K562 (cell line): ENCODE measurements at regions not wholly inside any gene's neighbourhood (a gene's known extent, or its start where the extent isn't known, plus 50 kb on each side); places are given as distances from the start of the nearest gene placed in this dataset.

ENCODE experiments used
- ATAC-seq: fragments of 200-7000 bp; cut with Tn5 transposase; 3 replicates; pipeline ENCODE4 v1.9.1; 2020; ENCODE audit warnings: moderate library complexity
- BruUV-seq: library from RNA; stranded (reverse); fragments of 400-500 nt; replicated peaks from 2 replicates; lab custom pipeline; 2021; lab: Mats Ljungman, UMichigan
- CTCF ChIA-PET: fragments of 300-600 bp; formaldehyde crosslinking; extraction: SDS; loops from one replicate; lab custom pipeline; 2021; ENCODE audit warnings: low intra/inter-chr PET ratio; lab: Yijun Ruan, JAX
- POLR2A ChIA-PET: fragments of 300-600, 350-650 bp; sonication (Branson Sonifier 250); formaldehyde crosslinking; extraction: SDS; loops from one replicate; lab custom pipeline; 2021; ENCODE audit warnings: antibody characterized with exemption, inconsistent platforms; lab: Yijun Ruan, JAX
- DNase-seq, 4 experiments: peaks; one replicate each; pipeline versions ENCODE4 v3.0.0 to v3.0.0-alpha.2; 2011 to 2018; ENCODE audit warnings: low spot score in 3 of 4, mixed read lengths in 3 of 4; ENCODE audit errors: extremely low read depth in 1 of 4
- FAIRE-seq: peaks from 2 replicates; lab custom pipeline; 2011; peaks lifted over from hg19 to GRCh38; lab: Jason Lieb, UNC
- H2AFZ ChIP-seq: 2 replicates; pipeline ENCODE4 v1.6.0; 2011; ENCODE audit warnings: low read depth, low read length, control low read depth, inconsistent platforms
- H3K27ac ChIP-seq: fragments of 200-600 bp; 3 replicates; pipeline ENCODE4 v1.8.0; 2011; ENCODE audit warnings: low read depth, mild to moderate bottlenecking, control low read depth, inconsistent platforms, low read length, moderate library complexity, mixed read lengths; ENCODE audit errors: extremely low read depth
- H3K27me3 ChIP-seq, 2 experiments: fragments of 300-600 bp in 1 of 2; 2 replicates in 1 of 2; 3 replicates in 1 of 2; pipeline versions ENCODE4 v1.6.0 to v1.8.0; 2011; ENCODE audit warnings: inconsistent platforms in 2 of 2, low read length in 2 of 2, mild to moderate bottlenecking in 1 of 2, mixed read lengths in 1 of 2, moderate library complexity in 1 of 2; ENCODE audit not compliant: control insufficient read depth in 2 of 2, insufficient read depth in 2 of 2
- H3K36me3 ChIP-seq: fragments of 300-600 bp; 3 replicates; pipeline ENCODE4 v1.8.0; 2011; ENCODE audit warnings: mild to moderate bottlenecking, low read length, inconsistent platforms; ENCODE audit not compliant: control insufficient read depth, insufficient read depth
- H3K4me1 ChIP-seq, 2 experiments: fragments of 200-600 bp in 1 of 2; replicated peaks in 1 of 2; 2 replicates in 1 of 2; 3 replicates in 1 of 2; pipeline versions ENCODE4 v1.5.1 to v1.8.0; 2011; ENCODE audit warnings: inconsistent platforms in 2 of 2, low read length in 2 of 2, mild to moderate bottlenecking in 1 of 2, mixed read lengths in 1 of 2, moderate library complexity in 1 of 2; ENCODE audit not compliant: control insufficient read depth in 2 of 2, insufficient read depth in 2 of 2
- H3K4me2 ChIP-seq: 2 replicates; pipeline ENCODE4 v1.6.1; 2011; ENCODE audit warnings: low read length, control low read depth, inconsistent platforms, mixed read lengths; ENCODE audit not compliant: insufficient read depth
- H3K4me3 ChIP-seq: fragments of 200-600 bp; sonication (generic), shearing (Covaris generic); 2 replicates; pipeline ENCODE4 v1.5.1; 2016; ENCODE audit warnings: control low read depth, inconsistent platforms
- H3K79me2 ChIP-seq: fragments of 200-600 bp; 3 replicates; pipeline ENCODE4 v1.8.0; 2011; ENCODE audit warnings: low read length, inconsistent platforms; ENCODE audit not compliant: control insufficient read depth, insufficient read depth
- H3K9ac ChIP-seq, 2 experiments: 2 replicates each; pipeline versions ENCODE4 v1.6.0 to v1.6.1; 2011; ENCODE audit warnings: low read depth in 2 of 2, low read length in 2 of 2, control low read depth in 1 of 2, inconsistent platforms in 1 of 2, mild to moderate bottlenecking in 1 of 2, mixed read lengths in 1 of 2; ENCODE audit not compliant: insufficient read depth in 1 of 2
- H3K9me1 ChIP-seq: one replicate; pipeline ENCODE4 v1.6.0; 2011; ENCODE audit warnings: inconsistent platforms, mild to moderate bottlenecking, low read length, moderate library complexity; ENCODE audit not compliant: control insufficient read depth, insufficient read depth
- H3K9me3 ChIP-seq: replicated peaks from 2 replicates; pipeline ENCODE4 v1.5.1; 2011; ENCODE audit warnings: low read depth, low read length, inconsistent platforms; ENCODE audit not compliant: control insufficient read depth, insufficient read depth
- H4K20me1 ChIP-seq: replicated peaks from 2 replicates; pipeline ENCODE4 v1.6.1; 2011; ENCODE audit warnings: low read length, inconsistent platforms, mixed read lengths; ENCODE audit not compliant: control insufficient read depth, insufficient read depth
- BCOR ChIP-seq: fragments of 450-650 bp; IDR thresholded peaks from 2 replicates; pipeline ENCODE4 v1.6.1; 2016
- NFIC ChIP-seq: fragments of 450-650 bp; IDR thresholded peaks from 2 replicates; pipeline ENCODE4 v1.6.1; 2017; ENCODE audit warnings: mild to moderate bottlenecking, inconsistent platforms
- ZNF766 ChIP-seq: fragments of 200-800 bp; sonication (Bioruptor generic); conservative IDR thresholded peaks from 2 replicates; pipeline ENCODE4 v1.6.1; 2016; ENCODE audit warnings: missing genetic modification characterization, missing compliant biosample characterization
- WGBS: fragments of 100-300 bp; shearing (Covaris generic); methylation state at CpG from one replicate; pipeline ENCODE4 v1.1.6; 2016; ENCODE audit warnings: low coverage, mixed read lengths; ENCODE audit not compliant: insufficient coverage; ENCODE audit errors: missing lambda C conversion rate; 5-methylcytosine and 5-hydroxymethylcytosine counted together
- in situ Hi-C: fragments of 300-500 bp; cut with MboI; formaldehyde crosslinking; loops from 4 replicates; pipeline ENCODE4 v1.15.0; 2018; ENCODE audit warnings: inconsistent platforms, mixed read lengths
- intact Hi-C: fragments of 100-400 bp; cut with micrococcal nuclease; formaldehyde crosslinking; loops from 2 replicates; pipeline ENCODE4 v1.14.2; 2022
- TF ChIP-seq, protein P1 (sequence below): fragments of 250-450 bp; sonication (Bioruptor Pico); IDR thresholded peaks from 2 replicates; pipeline ENCODE4 v1.4.0; 2020; ENCODE audit warnings: borderline replicate concordance
- TF ChIP-seq, protein P2 (sequence below), 2 experiments: fragments of 450-650 bp; conservative IDR thresholded peaks; 2 replicates each; pipeline ENCODE4 v1.6.1; 2017; ENCODE audit warnings: mild to moderate bottlenecking in 2 of 2, moderate library complexity in 2 of 2

DNA sequence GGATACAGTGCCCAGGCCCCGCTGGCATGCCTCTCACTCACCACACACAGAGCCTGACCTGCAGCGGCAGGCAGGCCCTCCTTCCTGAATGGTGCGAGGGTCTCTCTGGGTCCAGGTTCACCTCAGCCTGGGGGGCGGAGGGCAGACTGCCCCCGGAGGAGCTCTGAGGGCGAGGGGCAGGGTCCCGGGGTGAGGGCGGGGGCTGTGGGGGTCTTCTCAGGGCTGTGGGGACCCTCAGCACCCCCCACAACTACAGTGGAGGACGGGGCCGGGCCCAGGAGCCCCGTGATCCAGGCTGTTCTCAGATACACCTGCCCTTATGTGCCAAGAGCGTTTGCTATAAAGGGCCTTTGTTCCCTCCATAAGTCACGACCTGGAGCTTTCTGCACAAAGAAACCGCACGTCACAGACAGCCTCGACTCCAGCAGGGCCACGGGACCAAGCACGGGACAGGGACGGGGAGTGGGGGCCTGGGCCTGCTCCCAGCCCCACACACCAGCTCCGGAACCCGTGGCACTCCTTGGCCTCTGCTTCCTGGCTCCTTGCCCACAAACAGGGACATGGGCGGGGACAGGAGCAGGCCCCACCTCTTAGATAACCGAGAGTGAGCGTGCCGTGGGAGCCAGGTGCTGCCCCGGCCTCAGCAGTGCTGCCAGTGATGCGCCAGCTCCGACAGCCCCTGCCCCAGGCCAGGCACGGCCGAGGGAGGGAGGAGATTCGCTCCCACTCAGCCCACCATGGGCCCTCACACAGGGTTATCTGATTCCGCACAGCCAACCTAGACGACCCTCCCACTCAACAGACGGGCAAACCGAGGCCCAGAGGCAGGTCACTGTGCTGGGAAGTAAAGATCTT is 101.9 kb downstream of the RFLNA start:
- Histone ChIP-seq H3K9ac (peak overlapping the region in 1 of 2 experiments; percentile 71; a peak in 2 of 4 replicates), H3K79me2 (no peaks in the 10 kb centered on the region), H3K4me3 (no peak overlapping the region), H3K27me3 (no peaks in the 10 kb centered on the region), H3K36me3 (peaks cover 68% of the 10 kb centered on the region; the same call in 2 of the 3 replicates), H3K9me1 (no peaks in the 10 kb centered on the region), H3K9me3 (no peaks in the 10 kb centered on the region), H3K4me2 (no peak overlapping the region), H3K4me1 (peaks cover under 1 to 47% of the 10 kb centered on the region in 2 experiments; a peak in 4 of 5 replicates), H4K20me1 (0 out of 2 replicates have a peak, but pooled peaks cover 7% of the 10 kb centered on the region), H2AFZ (no peak overlapping the region), H3K27ac (no peak overlapping the region)
- ChIA-PET CTCF (no interaction called here), POLR2A (interaction anchor here (0.6 to 1.3 kb wide), 2 partner anchors 12 to 217 kb away, joined by 4 to 5 read pairs; no protein-coding TSS in a partner anchor)
- DNase-seq (peak; percentile 18 to 62 (median 45)), FAIRE-seq (no peak), ATAC-seq (0 out of 3 replicates have a peak, but pooled peaks have one; percentile 22)
- BruUV-seq, result no TSS peak
- in situ Hi-C loops (no loop called here), intact Hi-C loops (no loop called here)
- TF ChIP-seq, protein P1, sequence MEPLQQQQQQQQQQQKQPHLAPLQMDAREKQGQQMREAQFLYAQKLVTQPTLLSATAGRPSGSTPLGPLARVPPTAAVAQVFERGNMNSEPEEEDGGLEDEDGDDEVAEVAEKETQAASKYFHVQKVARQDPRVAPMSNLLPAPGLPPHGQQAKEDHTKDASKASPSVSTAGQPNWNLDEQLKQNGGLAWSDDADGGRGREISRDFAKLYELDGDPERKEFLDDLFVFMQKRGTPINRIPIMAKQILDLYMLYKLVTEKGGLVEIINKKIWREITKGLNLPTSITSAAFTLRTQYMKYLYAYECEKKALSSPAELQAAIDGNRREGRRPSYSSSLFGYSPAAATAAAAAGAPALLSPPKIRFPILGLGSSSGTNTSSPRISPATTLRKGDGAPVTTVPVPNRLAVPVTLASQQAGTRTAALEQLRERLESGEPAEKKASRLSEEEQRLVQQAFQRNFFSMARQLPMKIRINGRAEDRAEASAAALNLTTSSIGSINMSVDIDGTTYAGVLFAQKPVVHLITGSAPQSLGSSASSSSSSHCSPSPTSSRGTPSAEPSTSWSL (CRISPR knock-in tag), result no peak
- TF ChIP-seq BCOR, result 0 out of 2 replicates have a peak, but pooled peaks have one; percentile 13
- TF ChIP-seq ZNF766 (CRISPR knock-in tag), result no peak
- peak; percentile 70 for TF ChIP-seq NFIC
- TF ChIP-seq, protein P2, sequence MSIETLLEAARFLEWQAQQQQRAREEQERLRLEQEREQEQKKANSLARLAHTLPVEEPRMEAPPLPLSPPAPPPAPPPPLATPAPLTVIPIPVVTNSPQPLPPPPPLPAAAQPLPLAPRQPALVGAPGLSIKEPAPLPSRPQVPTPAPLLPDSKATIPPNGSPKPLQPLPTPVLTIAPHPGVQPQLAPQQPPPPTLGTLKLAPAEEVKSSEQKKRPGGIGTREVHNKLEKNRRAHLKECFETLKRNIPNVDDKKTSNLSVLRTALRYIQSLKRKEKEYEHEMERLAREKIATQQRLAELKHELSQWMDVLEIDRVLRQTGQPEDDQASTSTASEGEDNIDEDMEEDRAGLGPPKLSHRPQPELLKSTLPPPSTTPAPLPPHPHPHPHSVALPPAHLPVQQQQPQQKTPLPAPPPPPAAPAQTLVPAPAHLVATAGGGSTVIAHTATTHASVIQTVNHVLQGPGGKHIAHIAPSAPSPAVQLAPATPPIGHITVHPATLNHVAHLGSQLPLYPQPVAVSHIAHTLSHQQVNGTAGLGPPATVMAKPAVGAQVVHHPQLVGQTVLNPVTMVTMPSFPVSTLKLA (conservative IDR thresholded peaks at IDR 0.05), result no peak
- WGBS, result 80% methylated on average over 19 of the region's 35 CpGs
